Keratinocyte (primary cell): ENCODE measurements at regions not wholly inside any gene's neighbourhood (a gene's known extent, or its start where the extent isn't known, plus 50 kb on each side); places are given as distances from the start of the nearest gene placed in this dataset.

Experiments
- DNase-seq: peaks from one replicate; pipeline ENCODE4 v3.0.0-alpha.2; 2011; ENCODE audit warnings: low read depth, missing footprints, low spot score
- FAIRE-seq: peaks from 2 replicates; lab custom pipeline; 2011; peaks lifted over from hg19 to GRCh38; lab: Jason Lieb, UNC
- H2AFZ ChIP-seq: 2 replicates; pipeline ENCODE4 v1.6.0; 2012; ENCODE audit warnings: low read length, control low read depth, inconsistent platforms; ENCODE audit not compliant: control insufficient read depth
- H3K27ac ChIP-seq: 2 replicates; pipeline ENCODE4 v1.5.1; 2011; ENCODE audit warnings: low read length; ENCODE audit not compliant: control insufficient read depth, insufficient read depth
- H3K27me3 ChIP-seq: 3 replicates; pipeline ENCODE4 v1.6.0; 2011; ENCODE audit warnings: low read length; ENCODE audit not compliant: control insufficient read depth, insufficient read depth; ENCODE audit errors: extremely low read depth
- H3K36me3 ChIP-seq, 2 experiments: 2 replicates in 1 of 2; 3 replicates in 1 of 2; pipeline ENCODE4 v1.5.1; 2011; ENCODE audit warnings: low read length in 2 of 2, mild to moderate bottlenecking in 1 of 2; ENCODE audit not compliant: control insufficient read depth in 2 of 2, insufficient read depth in 2 of 2; ENCODE audit errors: extremely low read depth in 1 of 2
- H3K4me1 ChIP-seq: 3 replicates; pipeline ENCODE4 v1.5.1; 2011; ENCODE audit warnings: low read length; ENCODE audit not compliant: control insufficient read depth, insufficient read depth; ENCODE audit errors: extremely low read depth
- H3K4me2 ChIP-seq: 3 replicates; pipeline ENCODE4 v1.6.0; 2011; ENCODE audit warnings: low read depth, low read length; ENCODE audit not compliant: control insufficient read depth, insufficient read depth; ENCODE audit errors: extremely low read depth
- H3K4me3 ChIP-seq, 3 experiments: fragments of 200-600 bp in 1 of 3; sonication (generic) in 1 of 3; 2 replicates in 2 of 3; 3 replicates in 1 of 3; pipeline ENCODE4 v1.5.1; 2011 to 2016; ENCODE audit warnings: low read length in 3 of 3, mild to moderate bottlenecking in 3 of 3, control low read depth in 2 of 3, inconsistent platforms in 1 of 3, low read depth in 1 of 3, mixed read lengths in 1 of 3, mixed run types in 1 of 3, moderate library complexity in 1 of 3; ENCODE audit not compliant: control insufficient read depth in 2 of 3, insufficient read depth in 2 of 3; ENCODE audit errors: extremely low read depth in 1 of 3
- H3K79me2 ChIP-seq: 2 replicates; pipeline ENCODE4 v1.6.0; 2012; ENCODE audit warnings: low read length; ENCODE audit not compliant: control insufficient read depth, insufficient read depth
- H3K9ac ChIP-seq: 3 replicates; pipeline ENCODE4 v1.6.0; 2011; ENCODE audit warnings: low read length; ENCODE audit not compliant: control insufficient read depth, insufficient read depth; ENCODE audit errors: extremely low read depth
- H3K9me1 ChIP-seq: 3 replicates; pipeline ENCODE4 v1.6.0; 2011; ENCODE audit warnings: low read length; ENCODE audit not compliant: control insufficient read depth, insufficient read depth; ENCODE audit errors: extremely low read depth
- H3K9me3 ChIP-seq: 2 replicates; pipeline ENCODE4 v1.5.1; 2012; ENCODE audit warnings: low read depth, low read length; ENCODE audit not compliant: control insufficient read depth
- H4K20me1 ChIP-seq: 3 replicates; pipeline ENCODE4 v1.6.0; 2011; ENCODE audit warnings: low read length; ENCODE audit not compliant: control insufficient read depth, insufficient read depth; ENCODE audit errors: extremely low read depth
- CTCF ChIP-seq, 3 experiments: IDR thresholded peaks in 1 of 3; conservative IDR thresholded peaks in 1 of 3; optimal IDR thresholded peaks in 1 of 3; 2 replicates in 2 of 3; 3 replicates in 1 of 3; pipeline versions ENCODE3 to v1.5.1; 2011; ENCODE audit warnings: low read length in 3 of 3, mild to moderate bottlenecking in 3 of 3, moderate library complexity in 2 of 3, control low read depth in 1 of 3, inconsistent platforms in 1 of 3; ENCODE audit not compliant: insufficient read depth in 2 of 3; ENCODE audit errors: extremely low read depth in 1 of 3
- EZH2 ChIP-seq: IDR thresholded peaks from one replicate; pipeline ENCODE4 v1.6.1; 2012; ENCODE audit warnings: inconsistent platforms, mild to moderate bottlenecking, low read length, moderate library complexity
- dilution Hi-C: fragments of 300-500 bp; cut with MboI; formaldehyde crosslinking; loops from one replicate; pipeline ENCODE4 v1.7.0; 2020; ENCODE audit warnings: low sequenced_read_pairs; ENCODE audit not compliant: extremely low pct_ligation_motif_present

GRCh38 chr2:199552141-199552540, 94.4 kb upstream of the SATB2 start:
- Histone ChIP-seq H3K36me3 (no peaks in the 10 kb centered on the region), H3K9me3 (no peaks in the 10 kb centered on the region), H3K4me3 (no peak overlapping the region), H3K4me1 (no peaks in the 10 kb centered on the region), H3K4me2 (no peak overlapping the region), H3K27me3 (no peaks in the 10 kb centered on the region), H4K20me1 (no peaks in the 10 kb centered on the region), H3K27ac (no peak overlapping the region), H3K9ac (no peak overlapping the region), H3K9me1 (no peaks in the 10 kb centered on the region), H2AFZ (no peak overlapping the region), H3K79me2 (no peaks in the 10 kb centered on the region)
- dilution Hi-C loops = no loop called here
- no peak for DNase-seq
- FAIRE-seq = no peak
- TF ChIP-seq CTCF (optimal IDR thresholded peaks at IDR 0.05 in 1 of 3, IDR thresholded peaks at IDR 0.05 in 1 of 3, conservative IDR thresholded peaks at IDR 0.05 in 1 of 3; ENCODE audit: extremely low read depth in 1 of 3, insufficient read depth in 2 of 3, low read length in 3 of 3) (no peak), EZH2 (no peak)

GRCh38 chr2:199543606-199544172, 86.0 kb upstream of the SATB2 start:
- Histone ChIP-seq H3K79me2 (no peaks in the 10 kb centered on the region), H4K20me1 (no peaks in the 10 kb centered on the region), H3K4me1 (no peaks in the 10 kb centered on the region), H3K4me2 (no peak overlapping the region), H3K9me1 (no peaks in the 10 kb centered on the region), H3K36me3 (no peaks in the 10 kb centered on the region), H3K9ac (no peak overlapping the region), H3K27ac (no peak overlapping the region), H3K9me3 (no peaks in the 10 kb centered on the region), H3K27me3 (no peaks in the 10 kb centered on the region), H2AFZ (no peak overlapping the region), H3K4me3 (no peak overlapping the region)
- no peak for TF ChIP-seq EZH2
- TF ChIP-seq CTCF (optimal IDR thresholded peaks at IDR 0.05 in 1 of 3, IDR thresholded peaks at IDR 0.05 in 1 of 3, conservative IDR thresholded peaks at IDR 0.05 in 1 of 3; ENCODE audit: extremely low read depth in 1 of 3, insufficient read depth in 2 of 3, low read length in 3 of 3) = no peak
- no peak for FAIRE-seq
- dilution Hi-C loops = no loop called here
- no peak for DNase-seq
